Neural cell (in vitro differentiated cells): ENCODE measurements at regions not wholly inside any gene's neighbourhood (a gene's known extent, or its start where the extent isn't known, plus 50 kb on each side); places are given as distances from the start of the nearest gene placed in this dataset.

Experiments
- H2AFZ ChIP-seq: fragments of 200-600, 300-800 bp; sonication (generic), shearing (Covaris generic); 2 replicates; pipeline ENCODE4 v1.6.0; 2014; ENCODE audit warnings: low read depth, mild to moderate bottlenecking, antibody characterized with exemption, low read length, moderate library complexity
- H3F3A ChIP-seq: fragments of 200-600 bp; shearing (Covaris generic); 2 replicates; pipeline ENCODE4 v1.6.1; 2016; ENCODE audit warnings: mild to moderate bottlenecking, moderate library complexity, mixed read lengths, antibody characterized with exemption, low read length; ENCODE audit not compliant: insufficient read depth, poor library complexity, severe bottlenecking
- H3K27ac ChIP-seq: fragments of 200-600, 300-800 bp; sonication (generic), shearing (Covaris generic); 2 replicates; pipeline ENCODE4 v1.5.1; 2014; ENCODE audit warnings: mild to moderate bottlenecking, low read length, moderate library complexity
- H3K27me3 ChIP-seq: fragments of 300-800, 200-600 bp; sonication (generic), shearing (Covaris generic); 2 replicates; pipeline ENCODE4 v1.6.0; 2014; ENCODE audit warnings: mild to moderate bottlenecking, low read depth, low read length, moderate library complexity; ENCODE audit not compliant: insufficient read depth
- H3K36me3 ChIP-seq: fragments of 300-800, 200-600 bp; sonication (generic), shearing (Covaris generic); 2 replicates; pipeline ENCODE4 v1.5.1; 2014; ENCODE audit warnings: mild to moderate bottlenecking, antibody characterized with exemption, low read length, moderate library complexity; ENCODE audit not compliant: insufficient read depth
- H3K4me2 ChIP-seq: fragments of 300-800, 200-600 bp; sonication (generic), shearing (Covaris generic); 2 replicates; pipeline ENCODE4 v1.6.0; 2014; ENCODE audit warnings: mild to moderate bottlenecking, low read length
- H3K4me3 ChIP-seq: fragments of 300-800, 200-600 bp; sonication (generic), shearing (Covaris generic); 2 replicates; pipeline ENCODE4 v1.5.1; 2014; ENCODE audit warnings: mild to moderate bottlenecking, low read length, moderate library complexity
- H3K79me2 ChIP-seq: fragments of 200-600 bp; shearing (Covaris generic); replicated peaks from 2 replicates; pipeline ENCODE4 v1.6.0; 2014; ENCODE audit warnings: mild to moderate bottlenecking, low read length, moderate library complexity; ENCODE audit not compliant: insufficient read depth
- H3K9ac ChIP-seq: fragments of 300-800, 200-600 bp; sonication (generic), shearing (Covaris generic); 2 replicates; pipeline ENCODE4 v1.6.1; 2016; ENCODE audit warnings: mild to moderate bottlenecking, low read length, mixed read lengths
- H3K9me2 ChIP-seq: fragments of 200-600 bp; shearing (Covaris generic); 2 replicates; pipeline ENCODE4 v1.6.1; 2016; ENCODE audit warnings: mild to moderate bottlenecking, low read length, mixed read lengths; ENCODE audit not compliant: insufficient read depth
- H3K9me3 ChIP-seq: fragments of 200-600, 300-800 bp; sonication (generic), shearing (Covaris generic); 2 replicates; pipeline ENCODE4 v1.6.1; 2016; ENCODE audit warnings: mild to moderate bottlenecking, mixed run types, low read length, moderate library complexity, mixed read lengths
- H4K20me1 ChIP-seq: fragments of 200-600 bp; shearing (Covaris generic); 2 replicates; pipeline ENCODE4 v1.6.1; 2016; ENCODE audit warnings: mild to moderate bottlenecking, mixed run types; ENCODE audit not compliant: insufficient read depth
- EP300 ChIP-seq: fragments of 450-650 bp; conservative IDR thresholded peaks from 2 replicates; pipeline ENCODE4 v1.6.1; 2014; ENCODE audit warnings: antibody characterized with exemption, mild to moderate bottlenecking, moderate library complexity; ENCODE audit not compliant: poor library complexity, severe bottlenecking
- EZH2 ChIP-seq: fragments of 200-600, 300-800 bp; shearing (Covaris generic), sonication (generic); IDR thresholded peaks from 2 replicates; pipeline ENCODE4 v1.6.1; 2014; ENCODE audit warnings: antibody characterized with exemption, low read length, borderline replicate concordance, mild to moderate bottlenecking; ENCODE audit not compliant: insufficient read depth, poor library complexity, severe bottlenecking
- MXI1 ChIP-seq: fragments of 450-650 bp; conservative IDR thresholded peaks from 2 replicates; pipeline ENCODE4 v1.6.1; 2014; ENCODE audit warnings: antibody characterized with exemption, mild to moderate bottlenecking; ENCODE audit not compliant: poor library complexity, severe bottlenecking
- POLR2AphosphoS5 ChIP-seq: IDR thresholded peaks from 2 replicates; pipeline ENCODE4 v1.6.1; 2012
- RAD21 ChIP-seq: fragments of 450-650 bp; conservative IDR thresholded peaks from 2 replicates; pipeline ENCODE4 v1.6.1; 2014; ENCODE audit warnings: antibody characterized with exemption, mild to moderate bottlenecking, moderate library complexity
- REST ChIP-seq: IDR thresholded peaks from 2 replicates; pipeline ENCODE4 v1.6.1; 2012; ENCODE audit warnings: borderline replicate concordance
- SMC3 ChIP-seq: fragments of 450-650 bp; conservative IDR thresholded peaks from 2 replicates; pipeline ENCODE4 v1.6.1; 2014; ENCODE audit warnings: antibody characterized with exemption, mild to moderate bottlenecking, moderate library complexity; ENCODE audit not compliant: poor library complexity
- TAF1 ChIP-seq: IDR thresholded peaks from 2 replicates; pipeline ENCODE4 v1.6.1; 2012; ENCODE audit warnings: low read depth
- TF ChIP-seq, protein P1 (sequence below): fragments of 450-650 bp; IDR thresholded peaks from 2 replicates; pipeline ENCODE4 v1.5.1; 2014; ENCODE audit warnings: antibody characterized with exemption, mild to moderate bottlenecking, moderate library complexity; ENCODE audit not compliant: poor library complexity, severe bottlenecking

DNA sequence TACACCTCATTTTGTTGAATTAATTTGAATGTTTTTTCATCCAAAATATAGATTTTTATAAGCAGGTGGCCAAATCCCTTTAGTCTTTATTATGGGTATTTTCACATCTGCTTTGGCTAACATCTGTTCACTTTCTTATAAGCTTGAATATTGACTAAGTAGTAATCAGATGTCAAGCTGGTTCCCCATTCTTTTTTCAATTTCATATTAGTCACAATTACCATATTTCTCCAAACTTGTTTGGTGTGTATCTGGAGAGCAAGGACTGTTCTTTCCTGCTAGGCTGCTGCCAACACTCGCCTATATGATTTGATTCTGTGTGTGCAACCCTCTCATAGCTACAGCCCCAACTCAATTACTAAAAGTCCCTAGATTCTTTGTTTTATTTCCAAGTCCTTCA is 608.5 kb downstream of the PSAT1 start:
- no peaks in the 10 kb centered on the region for H3K79me2 ChIP-seq
- H2AFZ ChIP-seq, result no peak overlapping the region
- no peak overlapping the region for H3K4me2 ChIP-seq
- TF ChIP-seq MXI1 (no peak), REST (no peak), EZH2 (no peak), RAD21 (no peak), SMC3 (no peak), EP300 (no peak), TAF1 (no peak), POLR2AphosphoS5 (no peak)
- TF ChIP-seq, protein P1, sequence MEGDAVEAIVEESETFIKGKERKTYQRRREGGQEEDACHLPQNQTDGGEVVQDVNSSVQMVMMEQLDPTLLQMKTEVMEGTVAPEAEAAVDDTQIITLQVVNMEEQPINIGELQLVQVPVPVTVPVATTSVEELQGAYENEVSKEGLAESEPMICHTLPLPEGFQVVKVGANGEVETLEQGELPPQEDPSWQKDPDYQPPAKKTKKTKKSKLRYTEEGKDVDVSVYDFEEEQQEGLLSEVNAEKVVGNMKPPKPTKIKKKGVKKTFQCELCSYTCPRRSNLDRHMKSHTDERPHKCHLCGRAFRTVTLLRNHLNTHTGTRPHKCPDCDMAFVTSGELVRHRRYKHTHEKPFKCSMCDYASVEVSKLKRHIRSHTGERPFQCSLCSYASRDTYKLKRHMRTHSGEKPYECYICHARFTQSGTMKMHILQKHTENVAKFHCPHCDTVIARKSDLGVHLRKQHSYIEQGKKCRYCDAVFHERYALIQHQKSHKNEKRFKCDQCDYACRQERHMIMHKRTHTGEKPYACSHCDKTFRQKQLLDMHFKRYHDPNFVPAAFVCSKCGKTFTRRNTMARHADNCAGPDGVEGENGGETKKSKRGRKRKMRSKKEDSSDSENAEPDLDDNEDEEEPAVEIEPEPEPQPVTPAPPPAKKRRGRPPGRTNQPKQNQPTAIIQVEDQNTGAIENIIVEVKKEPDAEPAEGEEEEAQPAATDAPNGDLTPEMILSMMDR, result no peak
- H3K9ac ChIP-seq, result no peak overlapping the region
- H3F3A ChIP-seq, result no peaks in the 10 kb centered on the region
- no peak overlapping the region for H3K27ac ChIP-seq
- no peak overlapping the region for H3K4me3 ChIP-seq
- H3K27me3 ChIP-seq, result no peaks in the 10 kb centered on the region
- no peaks in the 10 kb centered on the region for H4K20me1 ChIP-seq
- no peaks in the 10 kb centered on the region for H3K9me2 ChIP-seq
- no peaks in the 10 kb centered on the region for H3K36me3 ChIP-seq
- H3K9me3 ChIP-seq, result no peaks in the 10 kb centered on the region

DNA sequence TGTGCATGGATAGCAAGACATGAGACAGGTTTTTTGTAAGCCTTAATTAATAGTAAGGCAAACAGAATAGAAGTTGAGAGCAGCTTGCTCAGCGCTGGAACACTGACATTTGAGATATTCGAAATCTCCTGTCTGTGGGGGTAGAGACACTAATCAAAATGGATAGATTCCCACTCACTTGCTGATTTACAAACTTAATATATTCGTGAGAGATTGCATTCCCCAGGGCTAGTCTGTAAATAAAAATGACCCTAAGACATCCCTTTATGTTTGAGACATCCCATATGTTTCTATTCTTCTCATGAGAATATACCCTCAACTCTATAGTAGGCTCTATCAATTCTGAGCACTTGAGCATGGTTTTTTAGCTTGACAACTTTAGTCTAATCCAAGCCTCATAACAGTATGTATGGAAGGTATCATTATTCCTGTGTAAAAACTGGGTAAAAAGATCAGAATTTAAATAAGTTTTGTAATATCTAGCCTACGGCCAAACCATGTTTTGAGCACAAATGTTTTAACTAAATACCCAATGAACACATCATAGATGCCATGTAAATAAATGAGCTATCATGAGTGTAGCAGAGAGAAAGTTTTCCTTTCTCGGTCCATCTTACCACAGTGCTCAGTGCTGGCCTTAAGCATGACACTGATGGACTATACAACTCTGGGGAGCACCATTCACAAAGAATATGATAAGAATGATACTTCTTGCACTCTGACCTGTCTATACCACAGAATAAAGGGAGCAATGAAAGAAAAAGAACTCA is 609.2 kb downstream of the PSAT1 start:
- Histone ChIP-seq H3K27me3 (no peaks in the 10 kb centered on the region), H3K9me3 (no peaks in the 10 kb centered on the region), H3K36me3 (no peaks in the 10 kb centered on the region), H3K4me2 (no peak overlapping the region), H3K79me2 (no peaks in the 10 kb centered on the region), H3K27ac (no peak overlapping the region), H4K20me1 (no peaks in the 10 kb centered on the region), H2AFZ (no peak overlapping the region), H3K9me2 (no peaks in the 10 kb centered on the region), H3K9ac (no peak overlapping the region), H3F3A (no peaks in the 10 kb centered on the region), H3K4me3 (no peak overlapping the region)
- no peak for TF ChIP-seq EP300
- TF ChIP-seq MXI1, result no peak
- TF ChIP-seq POLR2AphosphoS5, result no peak
- no peak for TF ChIP-seq REST
- no peak for TF ChIP-seq RAD21
- TF ChIP-seq, protein P1, result no peak
- TF ChIP-seq SMC3, result no peak
- TF ChIP-seq EZH2, result no peak
- TF ChIP-seq TAF1, result no peak
